GM20000 (cell line): ENCODE measurements at regions not wholly inside any gene's neighbourhood (a gene's known extent, or its start where the extent isn't known, plus 50 kb on each side); places are given as distances from the start of the nearest gene placed in this dataset.
A peak's percentile ranks its signal among the peaks of the same experiment; 100 is the strongest.

ENCODE experiments used
- DNase-seq: peaks from one replicate; pipeline ENCODE4 v3.0.0; 2012; ENCODE audit warnings: low spot score
- TF ChIP-seq, protein P1 (sequence below): IDR thresholded peaks from 2 replicates; pipeline ENCODE4 v1.5.1; 2012; ENCODE audit warnings: mild to moderate bottlenecking, control low read depth; ENCODE audit errors: extremely low read depth, missing control alignments

DNA sequence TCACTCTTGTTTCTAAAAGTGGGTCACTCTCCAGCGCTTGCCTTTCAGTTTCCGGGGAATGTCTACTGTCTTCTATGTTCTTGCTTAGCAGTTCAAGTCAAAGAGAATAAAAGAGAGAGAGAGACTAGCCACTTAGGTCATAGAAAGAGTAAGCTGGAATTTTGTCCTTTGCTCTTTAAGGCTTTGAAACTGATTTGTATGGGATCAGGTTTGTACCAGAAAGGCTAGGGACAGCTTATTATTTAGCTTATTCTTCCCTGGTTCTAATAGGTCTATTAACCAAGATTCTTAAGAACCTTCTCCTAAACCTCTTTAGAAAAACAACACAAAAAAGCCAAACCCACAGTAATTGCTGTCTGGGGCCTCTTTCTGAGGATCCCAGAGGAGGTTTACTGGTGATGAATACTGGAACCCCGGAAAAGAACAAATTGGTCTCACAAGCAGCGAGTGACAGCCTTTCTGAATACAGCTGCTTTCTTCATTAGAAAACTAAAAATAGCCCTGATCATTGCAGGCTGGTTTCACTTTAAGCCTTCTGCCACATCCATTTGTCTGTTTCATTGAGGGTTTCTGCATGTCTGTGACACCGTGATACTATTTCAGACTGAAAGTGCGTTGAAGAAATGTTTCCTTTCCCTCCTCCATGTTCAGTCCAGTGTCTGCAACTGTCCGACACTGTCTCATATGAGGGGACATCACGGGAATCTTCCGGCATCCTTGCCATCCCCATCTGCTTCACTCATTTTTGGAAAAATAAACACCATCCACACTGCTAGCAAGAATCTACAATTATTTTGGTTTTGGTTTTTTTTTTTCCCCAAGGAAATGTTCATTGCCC is 75.1 kb upstream of the ATXN1 start:
- TF ChIP-seq, protein P1, sequence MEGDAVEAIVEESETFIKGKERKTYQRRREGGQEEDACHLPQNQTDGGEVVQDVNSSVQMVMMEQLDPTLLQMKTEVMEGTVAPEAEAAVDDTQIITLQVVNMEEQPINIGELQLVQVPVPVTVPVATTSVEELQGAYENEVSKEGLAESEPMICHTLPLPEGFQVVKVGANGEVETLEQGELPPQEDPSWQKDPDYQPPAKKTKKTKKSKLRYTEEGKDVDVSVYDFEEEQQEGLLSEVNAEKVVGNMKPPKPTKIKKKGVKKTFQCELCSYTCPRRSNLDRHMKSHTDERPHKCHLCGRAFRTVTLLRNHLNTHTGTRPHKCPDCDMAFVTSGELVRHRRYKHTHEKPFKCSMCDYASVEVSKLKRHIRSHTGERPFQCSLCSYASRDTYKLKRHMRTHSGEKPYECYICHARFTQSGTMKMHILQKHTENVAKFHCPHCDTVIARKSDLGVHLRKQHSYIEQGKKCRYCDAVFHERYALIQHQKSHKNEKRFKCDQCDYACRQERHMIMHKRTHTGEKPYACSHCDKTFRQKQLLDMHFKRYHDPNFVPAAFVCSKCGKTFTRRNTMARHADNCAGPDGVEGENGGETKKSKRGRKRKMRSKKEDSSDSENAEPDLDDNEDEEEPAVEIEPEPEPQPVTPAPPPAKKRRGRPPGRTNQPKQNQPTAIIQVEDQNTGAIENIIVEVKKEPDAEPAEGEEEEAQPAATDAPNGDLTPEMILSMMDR: no peak

DNA sequence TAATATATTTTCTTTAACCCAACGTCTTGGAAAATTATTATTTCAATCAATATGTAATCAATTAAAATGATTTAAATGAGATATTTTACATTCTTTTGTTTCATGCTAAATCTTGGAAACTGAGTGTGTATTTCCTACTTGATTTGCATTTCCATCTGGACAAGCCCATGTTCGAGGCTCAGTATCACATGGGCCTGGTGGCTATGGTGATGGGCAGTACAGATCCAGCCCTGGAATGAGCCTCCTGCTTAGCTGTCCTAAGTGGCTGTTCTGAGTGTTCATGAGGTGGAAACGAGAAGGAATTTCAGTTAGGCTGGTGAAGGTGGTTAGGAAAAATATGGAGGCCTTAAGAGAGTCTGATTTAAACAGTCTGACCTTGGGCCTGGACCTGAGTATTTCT is 73.0 kb upstream of the ATXN1 start:
- TF ChIP-seq, protein P1: no peak
- DNase-seq: no peak

More for the DNA sequence above, 75.1 kb upstream of the ATXN1 start:
- peak; percentile 52 for DNase-seq

DNA sequence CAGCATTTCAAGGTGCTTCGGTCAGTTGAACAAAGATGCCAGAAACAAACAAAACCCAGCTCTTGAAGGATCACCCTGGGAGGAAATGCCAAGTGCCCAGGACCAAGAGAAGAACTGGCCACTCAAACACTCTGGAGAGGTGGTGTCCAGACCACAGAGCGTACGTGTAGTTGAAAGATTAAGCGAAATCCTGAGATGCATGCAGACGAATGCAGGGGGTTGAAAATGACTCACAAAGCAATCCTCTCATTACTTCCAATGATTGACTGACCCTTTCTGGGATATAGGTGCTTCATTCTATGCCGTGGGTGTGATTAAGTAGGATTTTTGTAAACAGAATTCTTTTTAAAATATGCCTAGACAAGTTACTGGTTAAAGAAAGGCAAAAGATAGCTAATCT is 71.5 kb upstream of the ATXN1 start:
- TF ChIP-seq, protein P1: no peak
- no peak for DNase-seq

DNA sequence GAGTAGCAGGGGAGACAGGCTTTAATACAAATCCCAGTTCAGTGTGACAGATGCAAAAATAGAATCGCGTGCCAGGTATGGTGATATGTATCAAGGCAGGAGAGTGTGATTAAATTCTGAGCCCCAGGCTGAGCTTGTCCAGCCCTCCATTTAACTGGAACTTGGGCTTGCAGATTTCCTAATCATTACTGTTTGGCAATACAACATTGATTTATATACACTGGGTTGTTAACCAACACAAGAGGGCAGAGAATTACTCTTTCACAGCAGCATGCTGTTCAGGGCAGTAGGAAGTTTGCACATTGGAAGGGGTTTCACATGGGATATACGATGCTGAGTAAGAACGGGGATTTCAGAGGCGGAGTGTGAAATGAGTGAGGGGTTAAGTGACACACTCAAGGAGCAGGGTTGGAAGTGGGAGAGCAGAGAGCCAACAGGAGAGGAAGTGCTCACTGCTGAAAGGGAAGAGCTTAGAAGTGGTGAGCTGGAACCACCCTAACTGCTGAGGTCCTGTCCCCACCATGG is 70.8 kb upstream of the ATXN1 start:
- no peak for DNase-seq
- TF ChIP-seq, protein P1: no peak

DNA sequence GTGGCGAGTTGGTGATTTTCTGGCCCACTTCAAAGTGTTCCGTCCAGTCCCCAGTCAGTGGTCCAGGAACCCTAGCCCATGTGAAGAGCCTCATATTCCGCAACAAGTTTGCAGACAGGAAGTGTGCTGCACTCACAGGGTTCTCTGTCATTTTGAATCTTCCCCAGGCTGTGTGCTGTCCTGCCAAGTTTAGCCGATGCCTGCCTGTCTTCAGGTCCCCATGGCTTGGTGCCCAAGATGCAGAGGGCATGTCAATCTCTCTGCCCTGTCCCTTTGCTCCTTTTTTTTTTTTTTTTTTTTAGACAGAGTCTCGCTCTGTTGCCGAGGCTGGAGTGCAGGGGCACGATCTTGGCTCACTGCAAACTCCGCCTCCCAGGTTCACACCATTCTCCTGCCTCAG is 69.9 kb upstream of the ATXN1 start:
- TF ChIP-seq, protein P1: no peak
- DNase-seq: no peak

- no peak for DNase-seq
- TF ChIP-seq, protein P1: no peak
Observed at GRCh38 chr6:16828058-16828457, 66.8 kb upstream of the ATXN1 start.

DNA sequence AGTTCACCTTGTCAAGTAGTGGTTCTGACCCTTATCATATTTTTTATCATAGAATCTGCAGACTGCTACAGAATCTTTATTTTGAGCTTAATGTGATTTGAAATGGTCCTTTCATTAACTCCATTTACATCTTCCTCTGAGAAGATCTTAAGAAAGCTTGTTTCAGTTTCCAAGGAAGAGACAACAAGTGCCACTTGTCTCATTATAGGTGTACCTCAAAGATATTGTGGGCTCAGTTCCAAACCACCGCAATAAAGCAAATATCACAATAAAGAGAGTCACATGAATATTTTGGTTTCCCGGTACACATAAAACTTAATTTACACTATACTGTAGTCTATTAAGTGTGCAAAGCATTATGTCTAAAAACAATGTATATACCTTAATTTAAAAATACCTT is 66.4 kb upstream of the ATXN1 start:
- TF ChIP-seq, protein P1: no peak
- DNase-seq: no peak
